ENCODE measurements at regions not wholly inside any gene's neighbourhood (a gene's known extent, or its start where the extent isn't known, plus 50 kb on each side); places are given as distances from the start of the nearest gene placed in this dataset.

- Histone ChIP-seq H3K9ac (no peak overlapping the region), H3K9me2 (ENCODE audit: insufficient read depth) (no peaks in the 10 kb centered on the region), H3K27me3 (replicated peaks; ENCODE audit: insufficient read depth) (no peaks in the 10 kb centered on the region), H3K27ac (no peak overlapping the region), H3K9me3 (ENCODE audit: low read depth) (no peaks in the 10 kb centered on the region), H3K36me3 (ENCODE audit: low read depth) (no peaks in the 10 kb centered on the region), H2AFZ (no peak overlapping the region), H3K4me1 (ENCODE audit: insufficient read depth) (no peaks in the 10 kb centered on the region), H4K20me1 (ENCODE audit: insufficient read depth) (no peaks in the 10 kb centered on the region), H3F3A (ENCODE audit: insufficient read depth) (no peaks in the 10 kb centered on the region), H3K4me3 (no peak overlapping the region), H3K79me2 (ENCODE audit: insufficient read depth) (no peaks in the 10 kb centered on the region), H3K4me2 (ENCODE audit: unreplicated experiment) (no peak overlapping the region)
- in situ Hi-C loops (cut with MboI), result no loop called here
- whole genome bisulfite sequencing, 2 experiments (ENCODE audit: low coverage in 1 of 2, low lambda C conversion rate in 2 of 2, missing lambda C conversion rate in 2 of 2), result 25 to 36% methylated on average over 1 of the region's 1 CpG
- DNase-seq, result no peak
- no peak for TF ChIP-seq EZH2 (IDR thresholded peaks at IDR 0.05; ENCODE audit: insufficient read depth, poor library complexity, severe bottlenecking)
- no peak for TF ChIP-seq EZH2phosphoT487 (IDR thresholded peaks at IDR 0.05; ENCODE audit: insufficient read depth, low read depth)
These were observed 184.7 kb downstream of the LRRC3B start for GRCh38 chr3:26807272-26807671.

GRCh38 chr3:26825454-26825853 is 202.9 kb downstream of the LRRC3B start:
- Histone ChIP-seq H3F3A (ENCODE audit: insufficient read depth) (no peaks in the 10 kb centered on the region), H3K27me3 (replicated peaks; ENCODE audit: insufficient read depth) (no peaks in the 10 kb centered on the region), H3K4me2 (ENCODE audit: unreplicated experiment) (no peak overlapping the region), H3K79me2 (ENCODE audit: insufficient read depth) (no peaks in the 10 kb centered on the region), H2AFZ (no peak overlapping the region), H3K36me3 (ENCODE audit: low read depth) (no peaks in the 10 kb centered on the region), H3K9me2 (ENCODE audit: insufficient read depth) (no peaks in the 10 kb centered on the region), H3K9ac (no peak overlapping the region), H3K4me1 (ENCODE audit: insufficient read depth) (no peaks in the 10 kb centered on the region), H3K4me3 (no peak overlapping the region), H3K27ac (no peak overlapping the region), H3K9me3 (ENCODE audit: low read depth) (peaks cover 2% of the 10 kb centered on the region), H4K20me1 (ENCODE audit: insufficient read depth) (no peaks in the 10 kb centered on the region)
- in situ Hi-C loops (cut with MboI), result no loop called here
- TF ChIP-seq EZH2 (IDR thresholded peaks at IDR 0.05; ENCODE audit: insufficient read depth, poor library complexity, severe bottlenecking), result no peak
- no peak for TF ChIP-seq EZH2phosphoT487 (IDR thresholded peaks at IDR 0.05; ENCODE audit: insufficient read depth, low read depth)
- WGBS, 2 experiments (ENCODE audit: low coverage in 1 of 2, low lambda C conversion rate in 2 of 2, missing lambda C conversion rate in 2 of 2), result 11 to 17% methylated on average over 2 of the region's 2 CpGs
- no peak for DNase-seq

GRCh38 chr3:26827169-26827568 is 204.6 kb downstream of the LRRC3B start:
- DNase-seq, result no peak
- Histone ChIP-seq H3K9ac (no peak overlapping the region), H3K9me3 (ENCODE audit: low read depth) (no peaks in the 10 kb centered on the region), H3F3A (ENCODE audit: insufficient read depth) (no peaks in the 10 kb centered on the region), H2AFZ (no peak overlapping the region), H3K9me2 (ENCODE audit: insufficient read depth) (no peaks in the 10 kb centered on the region), H4K20me1 (ENCODE audit: insufficient read depth) (no peaks in the 10 kb centered on the region), H3K27ac (no peak overlapping the region), H3K4me3 (no peak overlapping the region), H3K27me3 (replicated peaks; ENCODE audit: insufficient read depth) (no peaks in the 10 kb centered on the region), H3K79me2 (ENCODE audit: insufficient read depth) (no peaks in the 10 kb centered on the region), H3K4me2 (ENCODE audit: unreplicated experiment) (no peak overlapping the region), H3K4me1 (ENCODE audit: insufficient read depth) (no peaks in the 10 kb centered on the region), H3K36me3 (ENCODE audit: low read depth) (no peaks in the 10 kb centered on the region)
- 0% methylated on average over 1 of the region's 1 CpG for WGBS, 2 experiments (ENCODE audit: low coverage in 1 of 2, low lambda C conversion rate in 2 of 2, missing lambda C conversion rate in 2 of 2)
- TF ChIP-seq EZH2 (IDR thresholded peaks at IDR 0.05; ENCODE audit: insufficient read depth, poor library complexity, severe bottlenecking), result no peak
- no peak for TF ChIP-seq EZH2phosphoT487 (IDR thresholded peaks at IDR 0.05; ENCODE audit: insufficient read depth, low read depth)
- in situ Hi-C loops (cut with MboI), result no loop called here

GRCh38 chr3:26838026-26838425 is 215.5 kb downstream of the LRRC3B start:
- no peaks in the 10 kb centered on the region for H3K9me3 ChIP-seq (ENCODE audit: low read depth)
- H3K4me1 ChIP-seq (ENCODE audit: insufficient read depth), result no peaks in the 10 kb centered on the region
- no peaks in the 10 kb centered on the region for H3K36me3 ChIP-seq (ENCODE audit: low read depth)
- 9 to 14% methylated on average over 4 of the region's 4 CpGs for WGBS, 2 experiments (ENCODE audit: low coverage in 1 of 2, low lambda C conversion rate in 2 of 2, missing lambda C conversion rate in 2 of 2)
- no peak overlapping the region for H3K4me3 ChIP-seq
- H3F3A ChIP-seq (ENCODE audit: insufficient read depth), result no peaks in the 10 kb centered on the region
- no peaks in the 10 kb centered on the region for H3K79me2 ChIP-seq (ENCODE audit: insufficient read depth)
- in situ Hi-C loops (cut with MboI), result no loop called here
- H3K27ac ChIP-seq, result no peak overlapping the region
- no peaks in the 10 kb centered on the region for H3K27me3 ChIP-seq (replicated peaks; ENCODE audit: insufficient read depth)
- no peak for DNase-seq
- TF ChIP-seq EZH2 (IDR thresholded peaks at IDR 0.05; ENCODE audit: insufficient read depth, poor library complexity, severe bottlenecking), result no peak
- no peak for TF ChIP-seq EZH2phosphoT487 (IDR thresholded peaks at IDR 0.05; ENCODE audit: insufficient read depth, low read depth)
- no peaks in the 10 kb centered on the region for H4K20me1 ChIP-seq (ENCODE audit: insufficient read depth)
- no peak overlapping the region for H3K4me2 ChIP-seq (ENCODE audit: unreplicated experiment)
- no peak overlapping the region for H3K9ac ChIP-seq
- H2AFZ ChIP-seq, result no peak overlapping the region
- H3K9me2 ChIP-seq (ENCODE audit: insufficient read depth), result no peaks in the 10 kb centered on the region

GRCh38 chr3:26839001-26839400 is 216.4 kb downstream of the LRRC3B start:
- Histone ChIP-seq H4K20me1 (ENCODE audit: insufficient read depth) (no peaks in the 10 kb centered on the region), H3K79me2 (ENCODE audit: insufficient read depth) (no peaks in the 10 kb centered on the region), H3K4me3 (no peak overlapping the region), H3K4me1 (ENCODE audit: insufficient read depth) (no peaks in the 10 kb centered on the region), H2AFZ (no peak overlapping the region), H3F3A (ENCODE audit: insufficient read depth) (no peaks in the 10 kb centered on the region), H3K27me3 (replicated peaks; ENCODE audit: insufficient read depth) (no peaks in the 10 kb centered on the region), H3K9me3 (ENCODE audit: low read depth) (no peaks in the 10 kb centered on the region), H3K36me3 (ENCODE audit: low read depth) (no peaks in the 10 kb centered on the region), H3K4me2 (ENCODE audit: unreplicated experiment) (no peak overlapping the region), H3K9ac (no peak overlapping the region), H3K9me2 (ENCODE audit: insufficient read depth) (no peaks in the 10 kb centered on the region), H3K27ac (no peak overlapping the region)
- 49 to 70% methylated on average over 1 of the region's 1 CpG for WGBS, 2 experiments (ENCODE audit: low coverage in 1 of 2, low lambda C conversion rate in 2 of 2, missing lambda C conversion rate in 2 of 2)
- in situ Hi-C loops (cut with MboI), result no loop called here
- DNase-seq, result no peak
- TF ChIP-seq EZH2 (IDR thresholded peaks at IDR 0.05; ENCODE audit: insufficient read depth, poor library complexity, severe bottlenecking) (no peak), EZH2phosphoT487 (IDR thresholded peaks at IDR 0.05; ENCODE audit: insufficient read depth, low read depth) (no peak)
